Right ventricle myocardium inferior (tissue), 1 donor: ENCODE measurements at regions not wholly inside any gene's neighbourhood (a gene's known extent, or its start where the extent isn't known, plus 50 kb on each side); places are given as distances from the start of the nearest gene placed in this dataset.
"Not testable (repeated sequence)": the region's sequence is repeated elsewhere in the genome, so short reads cannot be mapped to it uniquely, and the experiment has no call there.

Experiments used
- ATAC-seq: fragments of 200-7000 bp; cut with Tn5 transposase; one replicate; pipeline ENCODE4 v1.9.1; 2020; ENCODE audit warnings: mild to moderate bottlenecking, moderate library complexity
- DNase-seq: peaks from one replicate; pipeline ENCODE4 v3.0.0; 2021; ENCODE audit errors: missing footprints
- intact Hi-C: fragments of 100-400 bp; cut with DNase I; formaldehyde crosslinking; loops from one replicate; pipeline ENCODE4 v1.11.0; 2022
- donor health status: DM: no; HTN: yes; CAD: no; lungs with severe emphysema.

DNA sequence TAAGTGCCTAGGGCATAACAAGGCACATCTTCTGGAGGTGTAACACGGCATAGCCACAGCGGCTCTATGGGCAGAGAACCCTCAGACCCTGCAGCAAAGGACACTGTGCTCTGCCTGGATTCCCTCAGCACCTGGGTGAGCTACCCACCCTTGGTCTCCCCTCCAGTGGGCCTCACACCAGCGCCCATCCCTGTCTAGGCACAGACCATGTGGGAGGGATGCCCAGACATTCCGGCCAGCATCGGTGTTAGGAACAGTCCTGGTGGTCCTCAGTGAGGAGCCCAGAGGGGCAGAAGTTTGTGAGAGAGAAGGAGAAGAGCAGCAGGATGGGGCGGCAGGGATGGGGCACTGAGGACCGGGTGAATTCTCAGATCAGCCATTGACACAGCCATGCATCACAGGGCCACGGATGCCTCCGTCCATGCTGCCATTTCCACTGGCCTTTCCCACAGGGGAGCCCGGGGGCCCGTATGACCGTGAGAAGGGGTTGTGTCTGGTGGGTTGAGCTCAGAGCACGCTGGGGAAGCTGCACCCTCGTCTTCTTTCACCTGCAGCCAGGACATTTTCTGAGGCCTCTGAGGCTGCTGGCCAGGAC is 282.7 kb upstream of the SFSWAP start:
- intact Hi-C loops = no loop called here
- no peak for DNase-seq
- no peak for ATAC-seq

DNA sequence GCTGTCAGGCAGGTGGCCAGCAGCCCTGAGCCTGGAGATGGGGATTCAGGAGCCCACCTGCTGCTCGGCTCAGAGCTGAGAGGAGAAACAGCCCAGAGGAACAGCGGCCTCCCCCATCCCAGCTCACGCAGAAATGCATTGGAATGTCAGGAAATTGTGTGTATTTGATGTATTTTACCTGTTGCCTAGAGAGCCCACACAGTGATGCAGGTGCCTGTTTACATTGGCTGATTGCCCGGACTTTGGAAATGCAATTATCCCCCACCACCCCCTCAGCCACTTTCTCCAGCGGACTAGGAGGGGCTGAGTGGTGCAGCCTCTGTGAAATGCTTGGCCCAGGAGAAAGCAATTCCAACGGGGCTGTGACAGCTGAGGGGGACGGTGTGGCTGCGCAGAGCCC is 281.7 kb upstream of the SFSWAP start:
- DNase-seq, ATAC-seq, intact Hi-C loops: not testable (repeated sequence)

DNA sequence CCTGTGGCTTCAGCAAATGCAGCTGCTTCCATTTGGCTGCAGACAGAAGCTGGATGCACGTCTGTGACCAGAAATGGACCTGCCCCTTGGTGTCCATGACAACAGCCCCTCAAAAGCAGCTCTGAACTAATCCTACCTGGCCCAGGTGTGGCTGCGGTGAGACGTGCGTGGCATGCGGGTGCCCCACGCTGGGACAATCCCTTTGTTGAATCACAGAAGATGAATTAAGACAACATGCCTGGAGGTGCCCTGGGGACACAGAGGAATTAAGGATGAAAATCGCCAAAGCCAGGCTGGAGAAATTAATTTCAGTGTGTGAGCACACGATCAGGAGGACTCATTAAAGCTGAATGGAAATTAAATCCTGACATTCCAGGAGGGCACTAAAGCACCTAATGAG is 281.2 kb upstream of the SFSWAP start:
- intact Hi-C loops, DNase-seq: not testable (repeated sequence)

DNA sequence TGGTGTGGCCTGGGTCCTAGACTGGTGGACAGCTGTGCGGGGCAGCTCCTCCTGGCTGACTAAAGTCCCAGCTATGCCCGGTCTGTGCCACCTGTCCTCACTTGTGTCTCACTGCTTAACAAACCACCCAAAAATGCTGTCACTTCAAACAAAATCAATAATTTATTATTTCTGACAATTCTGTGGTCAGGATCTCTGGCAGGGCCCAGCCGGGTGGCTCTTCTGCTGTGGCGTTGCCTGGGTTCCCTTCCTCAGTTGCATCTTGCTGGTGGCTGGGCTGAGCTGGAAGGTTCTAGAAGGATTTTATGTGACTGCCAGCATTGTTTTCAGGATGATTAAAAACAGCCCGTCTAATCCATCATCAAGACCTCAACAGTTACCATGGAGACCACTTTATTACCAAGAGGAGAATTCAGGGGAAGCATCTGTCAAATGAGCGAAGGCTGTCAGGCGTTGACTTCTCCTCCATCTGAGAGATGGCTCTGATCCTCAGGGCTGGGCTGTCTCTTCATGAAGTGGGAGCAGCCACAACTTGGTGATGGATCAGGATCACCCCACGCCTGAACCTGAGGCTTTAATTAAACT is 280.6 kb upstream of the SFSWAP start:
- intact Hi-C loops = no loop called here

More for the DNA sequence above, 281.2 kb upstream of the SFSWAP start:
- not testable (repeated sequence) for ATAC-seq

DNA sequence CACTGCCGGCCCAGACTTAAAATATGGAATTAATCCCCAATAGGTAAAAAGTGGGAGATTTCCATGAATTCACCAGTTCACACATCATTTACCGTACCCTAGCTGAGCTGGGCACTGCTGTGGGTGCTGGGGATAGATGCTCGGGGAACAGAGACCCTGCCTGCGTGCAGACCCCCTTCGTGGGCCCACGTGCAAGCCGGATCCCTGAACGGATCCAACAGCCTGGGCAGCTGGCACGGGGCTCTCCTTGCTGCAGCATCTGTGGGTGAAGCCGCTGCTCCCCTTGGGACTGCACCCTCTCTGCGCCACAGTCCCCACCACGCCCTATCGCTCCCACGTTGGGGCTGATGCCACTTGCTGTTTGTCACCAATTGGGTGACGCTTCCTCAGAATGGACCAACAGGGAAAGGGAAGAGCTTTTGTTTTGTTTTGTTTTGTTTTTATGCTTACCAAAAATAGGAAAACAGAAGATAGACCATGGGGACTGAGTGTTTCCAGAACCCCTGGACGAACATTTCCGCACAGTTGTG is 279.7 kb upstream of the SFSWAP start:
- intact Hi-C loops, ATAC-seq, DNase-seq: not testable (repeated sequence)

More for the DNA sequence above, 280.6 kb upstream of the SFSWAP start:
- ATAC-seq (no peak), DNase-seq (no peak)

DNA sequence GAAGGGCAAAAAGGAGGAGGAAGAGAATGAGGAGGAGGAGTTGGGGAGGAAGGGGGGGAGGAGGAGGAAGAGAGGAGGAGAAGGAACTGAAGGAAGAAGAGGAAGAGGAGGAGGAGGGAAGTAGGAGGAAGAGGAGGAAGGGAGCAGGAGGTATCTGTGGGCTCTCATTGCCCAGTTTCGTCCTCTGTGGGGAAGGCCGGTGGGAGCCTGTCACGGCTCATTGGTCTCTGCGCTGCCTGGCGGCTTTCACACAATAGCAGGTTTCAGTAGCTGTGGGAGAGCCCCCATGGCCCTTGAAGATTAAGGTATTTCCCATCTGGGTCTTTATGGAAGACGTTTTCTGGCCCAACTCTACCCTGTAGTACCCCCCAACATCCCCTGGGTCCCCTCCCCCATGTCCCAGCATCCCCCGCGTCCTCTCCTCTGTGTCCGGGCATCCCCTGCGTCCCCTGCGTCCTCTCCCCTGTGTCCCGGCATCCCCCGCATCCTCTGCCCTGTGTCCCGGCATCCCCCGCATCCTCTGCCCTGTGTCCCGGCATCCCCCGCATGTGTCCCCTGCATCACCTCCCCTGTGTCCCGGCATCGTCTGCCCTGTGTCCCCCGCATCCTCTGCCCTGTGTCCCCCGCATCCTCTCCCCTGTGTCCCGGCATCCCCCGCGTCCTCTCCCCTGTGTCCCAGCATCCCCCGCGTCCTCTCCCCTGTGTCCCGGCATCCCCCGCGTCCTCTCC is 278.2 kb upstream of the SFSWAP start:
- ATAC-seq = no peak
- no peak for DNase-seq
- intact Hi-C loops = no loop called here

DNA sequence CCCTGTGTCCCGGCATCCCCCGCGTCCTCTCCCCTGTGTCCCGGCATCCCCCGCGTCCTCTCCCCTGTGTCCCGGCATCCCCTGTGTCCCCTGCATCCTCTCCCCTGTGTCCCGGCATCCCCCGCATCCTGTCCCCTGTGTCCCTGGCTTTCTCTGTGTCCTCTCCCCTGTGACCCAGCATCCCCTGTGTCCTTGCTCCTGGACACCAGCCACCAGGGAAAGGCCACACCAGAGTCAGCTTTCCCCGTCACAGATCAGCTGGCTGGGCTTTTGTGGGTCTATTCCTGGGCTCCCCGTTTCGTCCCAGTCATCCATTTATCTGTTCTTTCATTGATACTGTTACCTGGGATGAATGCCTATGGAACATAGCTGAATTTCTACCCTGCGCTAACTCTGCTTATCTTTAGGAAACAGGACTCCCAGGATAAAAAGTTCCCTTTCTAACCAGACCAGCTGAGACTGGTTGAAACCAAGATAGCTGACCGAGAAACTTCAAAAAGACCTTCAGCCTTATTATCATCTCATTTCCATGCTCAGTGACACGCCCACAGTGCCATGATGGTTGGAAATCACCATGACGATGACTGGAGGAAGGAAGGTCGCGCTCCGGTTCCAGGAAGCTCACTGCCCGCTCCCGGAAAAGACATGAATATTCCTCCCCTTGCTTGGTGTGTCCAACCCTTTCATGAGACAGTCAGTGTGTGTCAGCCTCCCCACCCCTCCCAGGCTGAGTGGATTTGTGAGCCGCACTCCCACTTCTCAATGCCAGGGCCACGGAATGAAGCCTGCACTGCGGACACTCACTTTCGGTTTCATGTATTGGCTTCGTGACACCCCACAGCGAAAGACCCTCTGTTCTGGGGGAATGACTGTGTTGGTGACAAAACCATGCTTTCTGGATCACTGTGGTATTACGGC is 276.4 kb upstream of the SFSWAP start:
- DNase-seq (no peak), ATAC-seq (no peak)
- intact Hi-C loops = no loop called here

DNA sequence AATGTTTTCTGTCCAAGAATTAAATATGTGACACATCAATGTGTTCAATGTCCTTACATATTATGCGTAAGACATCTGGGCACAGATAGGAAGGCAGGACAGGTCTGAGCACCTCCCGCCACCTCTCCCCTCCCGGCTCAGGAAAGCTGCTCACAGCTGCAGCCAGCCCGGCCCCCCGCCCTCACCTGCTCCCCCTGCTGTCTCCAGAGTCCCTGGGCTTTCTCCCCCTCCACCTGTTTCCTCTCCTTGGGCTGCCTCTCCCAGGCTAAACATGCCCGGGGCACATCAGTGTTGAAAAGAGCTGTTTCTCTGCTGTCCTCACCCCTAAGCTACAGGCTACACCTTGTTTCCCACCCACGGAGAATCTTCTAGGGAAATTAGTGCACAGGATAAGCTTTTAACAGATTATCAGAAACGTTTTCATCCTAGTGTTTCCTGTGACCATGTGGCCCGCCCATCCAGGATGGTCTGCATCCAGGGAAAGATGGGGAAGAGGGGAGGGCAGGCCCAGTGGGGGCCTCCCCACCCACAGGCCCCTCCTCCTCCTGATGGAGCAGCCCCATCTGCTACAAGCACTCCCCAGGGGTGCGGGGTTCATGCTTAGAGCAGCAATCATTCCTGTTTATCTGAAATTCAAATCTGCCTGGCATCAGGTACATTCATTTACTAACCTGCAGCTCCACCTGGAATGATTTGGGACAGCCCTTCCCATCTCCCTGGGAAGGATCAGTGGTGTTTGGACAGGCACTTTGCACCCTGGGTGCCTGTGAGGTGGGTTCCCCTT is 273.8 kb upstream of the SFSWAP start:
- intact Hi-C loops = no loop called here
- DNase-seq = no peak
- no peak for ATAC-seq

DNA sequence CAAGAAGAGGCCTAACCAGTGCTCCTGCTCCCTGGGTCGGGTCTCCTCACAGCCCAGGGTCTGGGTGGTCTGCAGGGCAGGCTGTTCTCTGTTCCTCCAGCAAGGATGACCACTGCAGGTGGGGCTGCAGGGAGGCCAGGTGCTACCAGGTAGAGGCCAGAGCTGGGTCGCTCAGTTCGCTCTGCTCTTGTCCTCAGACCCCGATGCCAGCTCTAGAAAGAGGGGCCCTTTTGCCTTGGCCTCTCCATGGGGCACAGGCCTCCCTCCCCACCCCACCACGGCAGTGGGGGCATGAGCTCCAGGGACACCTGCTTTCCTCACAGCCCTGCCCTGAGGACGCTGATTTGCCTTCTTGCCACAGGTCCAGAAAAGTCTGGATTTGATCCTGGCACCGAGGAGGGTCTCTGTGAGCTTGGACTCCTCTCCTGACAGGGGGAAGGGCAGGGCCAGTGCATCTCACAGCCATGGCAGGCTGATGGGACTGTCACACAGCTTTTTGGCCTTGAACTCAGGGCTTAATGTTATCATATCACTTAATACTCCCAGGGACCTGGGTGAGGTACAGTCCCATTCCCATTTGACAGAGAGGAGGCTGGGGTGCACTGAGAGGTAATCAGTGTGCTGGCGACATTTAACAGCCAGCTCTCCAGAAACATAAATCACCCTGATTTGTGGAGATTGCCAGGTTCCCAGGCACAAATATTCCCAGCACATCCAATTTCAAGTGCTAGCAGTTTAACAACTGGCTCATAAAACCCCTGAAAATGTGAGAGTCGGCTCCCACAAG is 273.0 kb upstream of the SFSWAP start:
- no peak for DNase-seq
- intact Hi-C loops = no loop called here
- no peak for ATAC-seq

DNA sequence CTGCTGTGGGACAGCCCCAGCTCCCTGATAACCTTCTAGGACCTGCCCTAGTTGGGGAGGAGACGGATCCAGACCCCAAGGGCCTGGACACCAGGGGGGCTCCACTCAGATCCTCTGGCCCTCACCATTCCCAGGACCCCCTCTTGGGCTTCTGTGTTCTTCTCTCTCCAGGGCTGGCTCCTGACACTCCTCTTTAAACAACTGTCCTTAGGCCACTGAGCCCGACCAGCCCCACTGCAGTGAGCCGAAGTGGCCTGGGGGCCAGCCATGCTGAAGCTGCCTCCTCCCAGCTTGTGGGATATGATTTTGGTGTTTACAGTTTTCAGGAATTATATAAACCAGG is 272.4 kb upstream of the SFSWAP start:
- ATAC-seq, intact Hi-C loops, DNase-seq: not testable (repeated sequence)

DNA sequence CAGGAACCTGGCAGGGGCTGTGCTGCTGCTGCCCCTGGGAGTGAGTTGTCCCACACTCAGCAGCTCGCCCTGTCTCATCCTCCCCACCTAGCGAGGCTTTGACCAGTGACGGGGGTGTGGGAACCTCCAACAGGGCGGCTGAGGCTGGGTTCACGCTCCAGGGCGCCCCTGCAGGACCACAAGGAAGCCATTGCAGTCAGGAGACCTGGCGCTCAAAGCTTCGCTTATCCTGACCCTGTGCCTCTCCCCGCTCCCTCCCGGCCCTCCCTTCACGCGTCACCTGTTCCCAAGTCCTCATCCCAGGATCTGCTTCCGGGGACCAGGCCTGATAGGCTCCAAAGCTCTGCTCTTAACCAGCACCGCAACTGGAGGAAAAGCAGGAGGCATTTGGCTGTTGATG is 272.0 kb upstream of the SFSWAP start:
- intact Hi-C loops = no loop called here
- DNase-seq (no peak), ATAC-seq (no peak)

DNA sequence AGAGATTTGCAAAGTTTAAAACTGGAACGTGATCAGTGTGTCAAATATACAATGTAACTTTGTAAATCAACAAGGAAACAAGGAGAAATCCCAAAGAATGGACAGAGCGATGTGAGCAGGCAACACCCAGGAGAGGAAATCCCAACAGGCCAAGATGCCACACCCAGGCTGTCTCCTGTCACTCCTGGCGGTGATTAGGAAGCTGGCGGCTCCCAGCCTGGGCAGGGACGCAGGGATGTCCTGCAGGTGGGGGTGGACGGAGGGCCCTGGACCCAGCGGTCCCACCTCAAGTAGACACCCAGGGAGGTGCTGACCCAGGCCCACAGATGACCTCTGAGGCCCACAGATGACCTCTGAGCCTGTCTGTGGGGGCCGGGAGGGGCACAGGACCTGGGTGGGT is 271.1 kb upstream of the SFSWAP start:
- intact Hi-C loops = not testable (repeated sequence)

DNA sequence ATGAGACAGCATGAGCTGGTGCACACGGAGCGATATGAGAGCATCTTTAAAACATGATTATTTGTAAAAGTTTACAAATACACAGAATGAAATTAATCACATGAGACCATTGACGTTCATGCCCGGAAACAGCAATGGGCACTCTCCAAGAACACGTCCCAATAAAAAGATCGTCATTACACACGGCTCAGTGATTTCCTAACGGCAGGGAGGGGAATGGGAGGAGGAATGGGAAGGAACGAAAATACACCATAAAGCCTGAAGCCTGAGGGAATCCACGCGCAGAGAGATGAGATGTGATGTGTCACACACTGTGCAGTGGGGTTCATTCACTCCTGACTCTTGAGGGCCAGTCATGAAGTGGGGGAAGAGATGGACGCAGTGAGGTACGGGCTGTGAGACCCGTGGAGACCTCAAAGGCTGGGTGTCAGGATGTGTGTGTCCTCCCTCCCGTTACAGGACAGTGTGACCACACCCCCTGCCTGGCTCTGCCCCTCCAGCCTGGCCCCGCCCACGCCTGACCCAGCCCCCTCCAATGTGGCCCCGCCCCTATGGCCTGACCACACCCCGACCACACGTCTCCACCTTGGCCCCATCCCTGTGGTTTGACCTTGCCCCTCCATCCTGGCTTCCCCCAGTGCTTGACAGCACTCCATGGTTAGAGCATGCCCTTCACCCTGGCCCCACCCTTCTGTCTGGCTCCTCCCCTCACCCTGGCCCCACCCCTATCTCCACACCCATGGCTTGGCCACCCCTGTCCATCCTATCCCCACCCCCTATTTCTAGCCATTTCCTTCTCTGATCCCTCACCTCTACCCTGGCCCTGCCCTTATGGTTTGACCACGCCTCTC is 270.5 kb upstream of the SFSWAP start:
- DNase-seq, ATAC-seq, intact Hi-C loops: not testable (repeated sequence)

More for the DNA sequence above, 271.1 kb upstream of the SFSWAP start:
- not testable (repeated sequence) for ATAC-seq, DNase-seq

DNA sequence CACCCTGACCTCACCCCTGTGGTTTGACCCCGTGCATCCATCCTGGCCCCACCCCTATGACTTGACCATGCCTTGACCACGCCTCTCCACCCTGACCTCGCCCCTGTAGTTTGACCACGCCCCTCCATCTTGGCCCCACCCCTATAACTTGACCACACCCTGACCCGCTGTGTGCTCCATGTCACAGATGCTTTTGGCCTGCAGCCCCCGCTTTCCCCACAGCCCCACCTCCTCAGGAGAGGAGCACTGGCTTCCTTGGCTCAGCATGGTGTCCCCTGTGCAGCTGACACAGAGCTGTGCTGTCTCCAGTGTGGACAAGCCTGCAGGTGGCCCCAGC is 269.9 kb upstream of the SFSWAP start:
- intact Hi-C loops = no loop called here
- DNase-seq = no peak
- ATAC-seq = no peak

DNA sequence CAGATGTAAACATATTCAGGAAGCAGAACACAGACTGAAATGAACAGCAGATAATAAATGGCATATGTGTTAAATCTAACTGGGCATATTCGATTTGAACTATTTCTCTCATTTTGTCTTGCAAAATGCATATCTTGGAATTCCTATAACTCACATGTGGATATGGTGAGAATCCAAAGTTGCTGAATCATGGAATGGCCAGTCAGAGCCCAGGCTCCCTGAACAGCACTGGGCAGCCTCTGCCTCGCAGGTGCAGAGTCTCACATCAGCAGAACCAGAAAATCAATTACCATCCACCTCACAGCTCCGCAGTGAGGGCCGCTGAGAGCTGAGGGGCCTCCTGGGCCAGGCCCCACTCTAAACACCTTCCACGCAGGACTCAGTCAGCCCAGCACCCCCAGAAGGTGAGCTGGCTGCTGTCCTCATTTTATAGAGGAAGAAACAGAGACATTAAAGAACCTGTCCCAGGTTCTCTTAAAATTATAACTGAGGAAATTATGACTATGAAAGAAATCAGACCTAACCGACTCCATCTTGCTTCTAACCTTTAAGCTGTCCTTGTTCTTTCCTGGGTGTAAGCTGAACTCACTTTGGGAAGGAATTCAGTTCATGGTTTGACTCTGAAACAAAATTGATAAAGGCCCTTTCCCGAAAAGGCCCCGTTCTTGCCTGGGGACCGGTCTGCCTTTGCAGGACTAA is 269.1 kb upstream of the SFSWAP start:
- ATAC-seq (no peak), DNase-seq (no peak)
- intact Hi-C loops = no loop called here

DNA sequence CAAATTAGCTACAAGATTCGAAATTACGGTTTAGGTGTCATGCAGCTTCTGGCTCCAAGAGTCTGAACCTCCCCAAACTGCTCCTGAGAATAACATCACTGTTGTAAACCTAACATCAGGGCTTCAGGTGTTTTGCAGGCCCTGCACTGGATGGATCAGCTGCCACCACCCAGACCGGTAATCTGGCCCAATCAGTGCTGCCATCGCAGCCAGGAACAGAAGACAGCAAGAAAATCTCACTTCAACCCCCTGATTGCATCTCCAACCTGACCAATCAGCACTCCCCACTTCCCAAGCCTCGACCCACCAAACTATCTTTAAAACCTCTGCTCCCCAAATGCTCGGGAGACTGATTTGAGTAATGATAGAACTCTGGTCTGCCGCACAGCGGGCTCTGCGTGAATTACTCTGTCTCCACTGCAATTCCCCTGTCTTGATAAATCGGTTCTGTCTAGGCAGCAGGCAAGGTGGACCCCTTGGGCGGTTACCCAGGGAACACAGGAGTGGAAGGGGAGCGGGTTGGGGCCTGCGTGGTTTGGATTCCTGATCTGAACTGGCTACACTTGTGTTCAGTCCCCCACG is 268.5 kb upstream of the SFSWAP start:
- DNase-seq = no peak
- intact Hi-C loops = no loop called here
- no peak for ATAC-seq
